ENCODE measurements at regions not wholly inside any gene's neighbourhood (a gene's known extent, or its start where the extent isn't known, plus 50 kb on each side); places are given as distances from the start of the nearest gene placed in this dataset.

GRCh38 chr7:6934981-6935380 lies 108.9 kb upstream of the CCZ1B start:
- TF ChIP-seq CTCF (IDR thresholded peaks at IDR 0.05; ENCODE audit: low read length) (no peak), EZH2 (optimal IDR thresholded peaks at IDR 0.05; ENCODE audit: low read depth, low read length) (no peak), EZH2phosphoT487 (IDR thresholded peaks at IDR 0.05; ENCODE audit: low read length) (no peak)
